NCI-H2227 (cell line): ENCODE measurements at regions not wholly inside any gene's neighbourhood (a gene's known extent, or its start where the extent isn't known, plus 50 kb on each side); places are given as distances from the start of the nearest gene placed in this dataset.
"Not testable (repeated sequence)": the region's sequence is repeated elsewhere in the genome, so short reads cannot be mapped to it uniquely, and the experiment has no call there.

ENCODE experiments used
- DNase-seq: peaks from one replicate; lab custom pipeline; 2025; ENCODE audit not compliant: unreplicated experiment; lab: John Stamatoyannopoulos, UW

GRCh38 chr16:10272250-10272854 lies 90.1 kb upstream of the GRIN2A start:
- not testable (repeated sequence) for DNase-seq

- not testable (repeated sequence) for DNase-seq
Observed at GRCh38 chr16:10275214-10275996, 93.2 kb upstream of the GRIN2A start.

- DNase-seq = no peak
Observed at GRCh38 chr16:10277597-10277996, 95.4 kb upstream of the GRIN2A start.

- DNase-seq = no peak
Observed at GRCh38 chr16:10280262-10281170, 98.3 kb upstream of the GRIN2A start.

GRCh38 chr16:10282367-10282766 lies 100.1 kb upstream of the GRIN2A start:
- no peak for DNase-seq

- DNase-seq = not testable (repeated sequence)
Observed at GRCh38 chr16:10283246-10283645, 101.0 kb upstream of the GRIN2A start.

- not testable (repeated sequence) for DNase-seq
Observed at GRCh38 chr16:10290467-10291105, 95.3 kb upstream of the ATF7IP2 start.

GRCh38 chr16:10292197-10292596 lies 93.7 kb upstream of the ATF7IP2 start:
- not testable (repeated sequence) for DNase-seq

- DNase-seq = not testable (repeated sequence)
Observed at GRCh38 chr16:10292976-10293375, 92.9 kb upstream of the ATF7IP2 start.

GRCh38 chr16:10294153-10294552 lies 91.7 kb upstream of the ATF7IP2 start:
- not testable (repeated sequence) for DNase-seq

GRCh38 chr16:10296956-10297340 lies 88.9 kb upstream of the ATF7IP2 start:
- no peak for DNase-seq

- DNase-seq = no peak
Observed at GRCh38 chr16:10297341-10298006, 88.4 kb upstream of the ATF7IP2 start.

GRCh38 chr16:10300905-10301304 lies 85.0 kb upstream of the ATF7IP2 start:
- DNase-seq = no peak

GRCh38 chr16:10301547-10301946 lies 84.3 kb upstream of the ATF7IP2 start:
- not testable (repeated sequence) for DNase-seq

- DNase-seq = no peak
Observed at GRCh38 chr16:10305912-10306311, 79.9 kb upstream of the ATF7IP2 start.

GRCh38 chr16:10308305-10309193 lies 77.3 kb upstream of the ATF7IP2 start:
- no peak for DNase-seq

GRCh38 chr16:10309271-10309932 lies 76.5 kb upstream of the ATF7IP2 start:
- no peak for DNase-seq

GRCh38 chr16:10312008-10312407 lies 73.9 kb upstream of the ATF7IP2 start:
- DNase-seq = no peak
